PC-9 (cell line): ENCODE measurements at regions not wholly inside any gene's neighbourhood (a gene's known extent, or its start where the extent isn't known, plus 50 kb on each side); places are given as distances from the start of the nearest gene placed in this dataset.

ENCODE experiments used
- BruUV-seq: library from RNA; stranded (reverse); fragments of 400-500 nt; replicated peaks from 2 replicates; lab custom pipeline; 2021; lab: Mats Ljungman, UMichigan
- CTCF ChIA-PET: fragments of 300-600 bp; sonication (Branson Sonifier 250); formaldehyde crosslinking; loops from one replicate; lab custom pipeline; 2022; ENCODE audit warnings: antibody characterized with exemption; lab: Charles Lee
- POLR2A ChIA-PET: fragments of 300-600 bp; sonication (Branson Sonifier 250); formaldehyde crosslinking; loops from one replicate; lab custom pipeline; 2022; ENCODE audit warnings: antibody characterized with exemption; ENCODE audit not compliant: unreplicated experiment; lab: Charles Lee
- DNase-seq, 2 experiments: peaks; one replicate each; pipeline versions ENCODE4 v3.0.0 to v3.0.0-alpha.2; 2015 to 2022; ENCODE audit warnings: mixed read lengths in 1 of 2
- H2AFZ ChIP-seq: fragments of 200-600 bp; sonication (generic); 2 replicates; pipeline ENCODE4 v1.8.1; 2017; ENCODE audit warnings: antibody characterized with exemption
- H3F3A ChIP-seq: fragments of 200-600 bp; sonication (generic); 2 replicates; pipeline ENCODE4 v1.8.1; 2017; ENCODE audit warnings: antibody characterized with exemption, mild to moderate bottlenecking, low read depth; ENCODE audit not compliant: insufficient read depth
- H3K27ac ChIP-seq: fragments of 200-600 bp; sonication (generic); 2 replicates; pipeline ENCODE4 v1.6.1; 2016; ENCODE audit warnings: mixed run types
- H3K27me3 ChIP-seq: fragments of 200-600 bp; sonication (generic); 2 replicates; pipeline ENCODE4 v1.6.1; 2016; ENCODE audit warnings: low read depth, mixed run types; ENCODE audit not compliant: insufficient read depth
- H3K36me3 ChIP-seq: fragments of 200-600 bp; sonication (generic); 2 replicates; pipeline ENCODE4 v1.6.1; 2016; ENCODE audit warnings: low read depth, mixed run types
- H3K4me1 ChIP-seq: fragments of 200-600 bp; sonication (generic); replicated peaks from 2 replicates; pipeline ENCODE4 v1.6.1; 2016; ENCODE audit warnings: mixed run types; ENCODE audit not compliant: insufficient read depth
- H3K4me2 ChIP-seq: fragments of 200-600 bp; sonication (generic); 2 replicates; pipeline ENCODE4 v1.6.1; 2017; ENCODE audit warnings: mixed run types
- H3K4me3 ChIP-seq: fragments of 200-600 bp; sonication (generic); 2 replicates; pipeline ENCODE4 v1.6.1; 2016; ENCODE audit warnings: mixed run types
- H3K79me2 ChIP-seq: fragments of 200-600 bp; sonication (generic); 2 replicates; pipeline ENCODE4 v1.6.1; 2017; ENCODE audit warnings: low read depth, mixed run types
- H3K9me2 ChIP-seq: fragments of 200-600 bp; sonication (generic); 2 replicates; pipeline ENCODE4 v1.8.1; 2017; ENCODE audit warnings: mild to moderate bottlenecking; ENCODE audit not compliant: insufficient read depth
- H3K9me3 ChIP-seq: fragments of 200-600 bp; sonication (generic); 2 replicates; pipeline ENCODE4 v1.8.1; 2016; ENCODE audit warnings: low read depth; ENCODE audit not compliant: insufficient read depth
- H4K20me1 ChIP-seq: fragments of 200-600 bp; sonication (generic); 2 replicates; pipeline ENCODE4 v1.8.1; 2017; ENCODE audit not compliant: insufficient read depth
- EZH2 ChIP-seq: fragments of 200-600 bp; sonication (generic); IDR thresholded peaks from 2 replicates; pipeline ENCODE4 v1.8.0; 2017; ENCODE audit warnings: antibody characterized with exemption, low read depth
- intact Hi-C: fragments of 100-400 bp; cut with micrococcal nuclease; formaldehyde crosslinking; loops from one replicate; pipeline ENCODE4 v1.10.0; 2022; ENCODE audit not compliant: unreplicated experiment
- TF ChIP-seq, protein P1 (sequence below): fragments of 200-600 bp; sonication (generic); conservative IDR thresholded peaks from 2 replicates; pipeline ENCODE4 v1.6.1; 2017; ENCODE audit warnings: mixed run types, antibody characterized with exemption, mild to moderate bottlenecking, moderate library complexity

DNA sequence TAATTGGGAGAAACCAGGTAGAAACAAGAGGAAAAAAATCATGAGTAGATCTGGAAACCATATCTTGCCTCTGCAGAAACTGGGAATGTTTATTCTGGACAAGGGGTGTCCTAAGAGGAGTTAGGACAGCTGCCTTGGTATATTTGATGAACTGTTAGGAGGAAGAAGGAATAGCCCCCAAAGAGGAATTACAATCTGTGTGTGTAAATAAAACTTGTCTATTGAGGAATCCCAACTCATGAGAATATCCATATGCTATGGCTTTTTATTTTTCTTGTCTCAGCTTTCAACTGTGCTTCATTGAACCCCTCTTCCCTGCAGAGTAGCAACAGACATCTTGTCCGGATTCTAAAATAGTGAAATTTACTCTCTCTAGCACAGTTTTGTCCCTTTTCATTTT lies 423.5 kb upstream of the SLC14A2 start:
- BruUV-seq: no TSS peak
- TF ChIP-seq, protein P1, sequence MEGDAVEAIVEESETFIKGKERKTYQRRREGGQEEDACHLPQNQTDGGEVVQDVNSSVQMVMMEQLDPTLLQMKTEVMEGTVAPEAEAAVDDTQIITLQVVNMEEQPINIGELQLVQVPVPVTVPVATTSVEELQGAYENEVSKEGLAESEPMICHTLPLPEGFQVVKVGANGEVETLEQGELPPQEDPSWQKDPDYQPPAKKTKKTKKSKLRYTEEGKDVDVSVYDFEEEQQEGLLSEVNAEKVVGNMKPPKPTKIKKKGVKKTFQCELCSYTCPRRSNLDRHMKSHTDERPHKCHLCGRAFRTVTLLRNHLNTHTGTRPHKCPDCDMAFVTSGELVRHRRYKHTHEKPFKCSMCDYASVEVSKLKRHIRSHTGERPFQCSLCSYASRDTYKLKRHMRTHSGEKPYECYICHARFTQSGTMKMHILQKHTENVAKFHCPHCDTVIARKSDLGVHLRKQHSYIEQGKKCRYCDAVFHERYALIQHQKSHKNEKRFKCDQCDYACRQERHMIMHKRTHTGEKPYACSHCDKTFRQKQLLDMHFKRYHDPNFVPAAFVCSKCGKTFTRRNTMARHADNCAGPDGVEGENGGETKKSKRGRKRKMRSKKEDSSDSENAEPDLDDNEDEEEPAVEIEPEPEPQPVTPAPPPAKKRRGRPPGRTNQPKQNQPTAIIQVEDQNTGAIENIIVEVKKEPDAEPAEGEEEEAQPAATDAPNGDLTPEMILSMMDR: no peak
- TF ChIP-seq EZH2: no peak
- Histone ChIP-seq H3K9me3 (no peaks in the 10 kb centered on the region), H3K4me1 (no peaks in the 10 kb centered on the region), H3K4me2 (no peak overlapping the region), H2AFZ (no peak overlapping the region), H3F3A (no peaks in the 10 kb centered on the region), H3K4me3 (no peak overlapping the region), H3K9me2 (no peaks in the 10 kb centered on the region), H3K27me3 (no peaks in the 10 kb centered on the region), H4K20me1 (no peaks in the 10 kb centered on the region), H3K79me2 (no peaks in the 10 kb centered on the region), H3K27ac (no peak overlapping the region), H3K36me3 (no peaks in the 10 kb centered on the region)
- no peak for DNase-seq
- ChIA-PET POLR2A (no interaction called here), CTCF (no interaction called here)
- intact Hi-C loops: no loop called here

DNA sequence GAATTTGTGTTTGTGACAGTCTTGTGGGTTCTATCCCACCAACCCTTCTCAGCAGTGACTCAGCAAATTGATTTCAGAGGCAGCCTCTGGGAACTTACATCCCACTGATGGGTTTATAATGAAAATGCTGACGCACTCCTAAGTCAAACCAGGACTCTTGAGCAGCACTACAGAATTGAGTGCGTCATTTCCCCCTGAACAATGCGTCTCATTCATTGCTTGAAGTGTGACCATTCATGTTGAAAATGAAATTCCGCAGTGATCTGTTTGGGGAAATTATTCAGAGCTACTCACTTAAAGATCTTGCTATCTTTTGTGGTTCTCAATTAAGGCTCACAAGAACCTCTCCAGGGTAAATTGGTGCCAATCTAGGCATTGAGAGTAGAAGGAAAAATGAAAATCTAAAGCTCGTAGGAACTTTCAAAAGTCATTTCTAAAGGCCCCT lies 417.7 kb upstream of the SLC14A2 start:
- H3K4me1 ChIP-seq: no peaks in the 10 kb centered on the region
- no peaks in the 10 kb centered on the region for H3K79me2 ChIP-seq
- H3K9me2 ChIP-seq: no peaks in the 10 kb centered on the region
- intact Hi-C loops: no loop called here
- no peaks in the 10 kb centered on the region for H3K9me3 ChIP-seq
- H3K27ac ChIP-seq: no peak overlapping the region
- H3K4me3 ChIP-seq: no peak overlapping the region
- no peak for DNase-seq
- no peak overlapping the region for H2AFZ ChIP-seq
- no peaks in the 10 kb centered on the region for H3F3A ChIP-seq
- H3K4me2 ChIP-seq: no peak overlapping the region
- POLR2A ChIA-PET: no interaction called here
- TF ChIP-seq, protein P1: no peak
- no peak for TF ChIP-seq EZH2
- H4K20me1 ChIP-seq: no peaks in the 10 kb centered on the region
- H3K36me3 ChIP-seq: no peaks in the 10 kb centered on the region
- no TSS peak for BruUV-seq
- no peaks in the 10 kb centered on the region for H3K27me3 ChIP-seq
- CTCF ChIA-PET: no interaction called here

DNA sequence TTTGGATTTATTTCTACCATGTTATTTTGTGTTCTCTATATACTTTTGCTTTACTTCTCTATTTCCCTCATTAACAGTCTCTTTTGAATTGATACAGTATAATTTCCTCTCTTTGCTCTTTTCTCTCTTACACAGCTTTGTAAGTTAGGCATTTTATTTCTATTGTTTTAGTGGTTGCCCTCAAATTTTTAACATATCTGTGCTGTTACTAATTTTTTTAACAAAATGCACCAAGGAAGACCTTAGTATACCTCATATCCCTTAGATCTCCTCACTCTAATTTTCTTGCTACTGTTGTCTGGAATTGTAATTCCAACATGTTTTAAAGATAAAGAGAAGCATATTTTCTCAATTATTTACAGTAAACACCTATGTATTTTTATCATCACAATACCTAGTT lies 416.8 kb upstream of the SLC14A2 start:
- Histone ChIP-seq H3K4me1 (no peaks in the 10 kb centered on the region), H3K9me3 (no peaks in the 10 kb centered on the region), H3K27ac (no peak overlapping the region), H3K27me3 (no peaks in the 10 kb centered on the region), H3K79me2 (no peaks in the 10 kb centered on the region), H3K9me2 (no peaks in the 10 kb centered on the region), H4K20me1 (no peaks in the 10 kb centered on the region), H3F3A (no peaks in the 10 kb centered on the region), H3K36me3 (no peaks in the 10 kb centered on the region), H3K4me2 (no peak overlapping the region), H3K4me3 (no peak overlapping the region), H2AFZ (no peak overlapping the region)
- TF ChIP-seq EZH2: no peak
- TF ChIP-seq, protein P1: no peak
- POLR2A ChIA-PET: no interaction called here
- DNase-seq: no peak
- CTCF ChIA-PET: no interaction called here
- BruUV-seq: no TSS peak
- intact Hi-C loops: no loop called here
